Type B pancreatic cell (in vitro differentiated cells): ENCODE measurements at regions not wholly inside any gene's neighbourhood (a gene's known extent, or its start where the extent isn't known, plus 50 kb on each side); places are given as distances from the start of the nearest gene placed in this dataset.

Source experiments
- DNase-seq: peaks from one replicate; pipeline ENCODE4 v3.0.0; 2021; ENCODE audit warnings: mixed read lengths; ENCODE audit not compliant: unreplicated experiment; ENCODE audit errors: extremely low spot score
- H3K27ac Mint-ChIP-seq: 2 replicates; pipeline ENCODE4 v1.8.0; 2021; ENCODE audit warnings: mild to moderate bottlenecking, mixed read lengths
- H3K27me3 Mint-ChIP-seq: 2 replicates; pipeline ENCODE4 v1.8.0; 2021; ENCODE audit warnings: mixed read lengths
- H3K36me3 Mint-ChIP-seq: 2 replicates; pipeline ENCODE4 v1.8.0; 2021; ENCODE audit warnings: mixed read lengths
- H3K4me1 Mint-ChIP-seq: one replicate; pipeline ENCODE4 v1.8.0; 2021; ENCODE audit warnings: mixed read lengths; ENCODE audit not compliant: unreplicated experiment
- H3K4me3 Mint-ChIP-seq: 2 replicates; pipeline ENCODE4 v1.8.0; 2021; ENCODE audit warnings: mild to moderate bottlenecking, mixed read lengths
- H3K9me3 Mint-ChIP-seq: 2 replicates; pipeline ENCODE4 v1.8.0; 2021; ENCODE audit warnings: mixed read lengths
- TF ChIP-seq, protein P1 (sequence below): fragments of 200-600 bp; sonication (generic); conservative IDR thresholded peaks from 2 replicates; pipeline ENCODE4 v1.5.0; 2021; ENCODE audit warnings: antibody characterized with exemption, mild to moderate bottlenecking

DNA sequence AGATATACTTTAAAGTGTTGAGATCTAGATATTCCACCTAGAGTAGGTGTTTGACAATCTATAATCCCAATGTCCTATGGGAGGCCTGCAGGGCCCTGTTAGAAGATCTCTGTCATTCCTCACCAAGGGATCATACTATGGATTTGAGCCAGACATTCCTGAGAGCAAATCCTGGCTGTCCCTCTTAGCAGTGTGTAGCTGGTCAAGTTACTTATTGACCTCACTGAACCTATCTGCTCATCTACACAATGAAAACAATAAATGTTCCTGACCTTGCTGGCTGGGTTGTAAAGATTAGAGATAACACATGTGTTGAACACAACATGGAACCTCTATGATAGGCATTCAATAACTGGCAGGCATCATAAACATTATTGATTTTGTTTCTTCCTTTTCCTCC is 265.6 kb upstream of the ATP11B start:
- H3K36me3 Mint-ChIP-seq: no peaks in the 10 kb centered on the region
- TF ChIP-seq, protein P1, sequence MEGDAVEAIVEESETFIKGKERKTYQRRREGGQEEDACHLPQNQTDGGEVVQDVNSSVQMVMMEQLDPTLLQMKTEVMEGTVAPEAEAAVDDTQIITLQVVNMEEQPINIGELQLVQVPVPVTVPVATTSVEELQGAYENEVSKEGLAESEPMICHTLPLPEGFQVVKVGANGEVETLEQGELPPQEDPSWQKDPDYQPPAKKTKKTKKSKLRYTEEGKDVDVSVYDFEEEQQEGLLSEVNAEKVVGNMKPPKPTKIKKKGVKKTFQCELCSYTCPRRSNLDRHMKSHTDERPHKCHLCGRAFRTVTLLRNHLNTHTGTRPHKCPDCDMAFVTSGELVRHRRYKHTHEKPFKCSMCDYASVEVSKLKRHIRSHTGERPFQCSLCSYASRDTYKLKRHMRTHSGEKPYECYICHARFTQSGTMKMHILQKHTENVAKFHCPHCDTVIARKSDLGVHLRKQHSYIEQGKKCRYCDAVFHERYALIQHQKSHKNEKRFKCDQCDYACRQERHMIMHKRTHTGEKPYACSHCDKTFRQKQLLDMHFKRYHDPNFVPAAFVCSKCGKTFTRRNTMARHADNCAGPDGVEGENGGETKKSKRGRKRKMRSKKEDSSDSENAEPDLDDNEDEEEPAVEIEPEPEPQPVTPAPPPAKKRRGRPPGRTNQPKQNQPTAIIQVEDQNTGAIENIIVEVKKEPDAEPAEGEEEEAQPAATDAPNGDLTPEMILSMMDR: no peak
- no peak overlapping the region for H3K4me3 Mint-ChIP-seq
- H3K27ac Mint-ChIP-seq: no peak overlapping the region
- peaks cover 4% of the 10 kb centered on the region for H3K9me3 Mint-ChIP-seq
- peaks cover 27% of the 10 kb centered on the region for H3K4me1 Mint-ChIP-seq
- DNase-seq: no peak
- no peaks in the 10 kb centered on the region for H3K27me3 Mint-ChIP-seq

DNA sequence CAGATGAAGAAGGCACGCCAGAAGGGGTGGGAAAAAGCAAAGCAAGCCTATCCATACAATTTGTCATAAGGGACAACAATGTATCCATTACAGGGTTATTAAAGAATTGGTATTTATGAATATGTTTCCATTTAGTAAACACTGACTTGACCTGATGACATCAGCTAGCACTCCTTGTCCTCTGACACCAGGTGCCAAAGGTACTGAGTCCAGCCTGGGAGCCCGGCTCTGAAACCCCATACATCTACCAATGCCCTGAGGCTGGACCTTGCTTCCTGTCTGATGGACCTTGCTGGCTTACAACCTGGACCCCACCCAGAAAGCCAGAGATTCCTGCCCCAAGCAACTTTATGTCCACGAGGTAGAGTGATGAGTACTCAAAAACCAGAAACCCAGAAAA is 263.0 kb upstream of the ATP11B start:
- H3K4me3 Mint-ChIP-seq: no peak overlapping the region
- TF ChIP-seq, protein P1: no peak
- H3K36me3 Mint-ChIP-seq: peaks cover 4% of the 10 kb centered on the region
- peaks cover 25% of the 10 kb centered on the region for H3K4me1 Mint-ChIP-seq
- H3K9me3 Mint-ChIP-seq: peaks cover 4% of the 10 kb centered on the region
- H3K27ac Mint-ChIP-seq: no peak overlapping the region
- DNase-seq: no peak
- H3K27me3 Mint-ChIP-seq: no peaks in the 10 kb centered on the region

DNA sequence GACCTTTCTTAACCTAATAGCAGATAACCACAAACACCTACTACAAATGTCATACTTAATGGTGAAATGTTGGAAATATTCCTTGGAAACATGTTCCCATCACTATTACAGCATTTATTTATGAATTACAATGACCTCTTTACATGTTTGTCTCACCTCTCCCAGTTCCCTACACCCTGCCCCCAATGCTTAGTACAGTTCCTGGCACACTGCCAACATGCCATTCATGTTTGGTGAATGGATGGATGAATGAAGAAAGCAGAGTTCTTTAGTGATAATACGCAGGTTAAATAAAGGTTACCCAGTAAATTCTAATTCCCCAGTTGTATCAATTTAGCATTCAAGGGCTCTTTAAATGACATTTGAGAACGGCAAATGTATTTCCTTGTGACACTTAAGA is 259.9 kb upstream of the ATP11B start:
- H3K4me3 Mint-ChIP-seq: no peak overlapping the region
- H3K36me3 Mint-ChIP-seq: peaks cover 7% of the 10 kb centered on the region
- TF ChIP-seq, protein P1: no peak
- peaks cover 4% of the 10 kb centered on the region for H3K9me3 Mint-ChIP-seq
- no peak for DNase-seq
- no peaks in the 10 kb centered on the region for H3K27me3 Mint-ChIP-seq
- no peak overlapping the region for H3K27ac Mint-ChIP-seq
- peaks cover 5% of the 10 kb centered on the region for H3K4me1 Mint-ChIP-seq

DNA sequence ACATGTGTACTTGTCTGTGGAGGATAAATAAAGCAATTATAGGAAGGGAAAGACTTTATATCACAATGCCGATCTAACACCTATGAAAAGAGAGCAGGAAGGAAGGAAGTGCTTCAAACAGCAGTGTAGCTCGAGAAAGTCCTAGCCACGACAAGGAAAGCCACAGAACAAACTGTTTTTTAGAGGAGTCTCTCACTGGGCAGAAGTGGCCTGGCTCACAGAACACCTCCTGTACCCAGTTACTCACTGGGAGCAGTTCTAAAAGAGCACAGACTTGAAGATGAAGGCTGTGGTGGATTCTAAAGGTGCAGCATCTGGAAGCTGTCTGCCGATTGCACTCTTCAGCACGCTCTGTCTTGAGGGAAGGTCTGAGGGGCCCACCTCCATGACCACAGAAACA is 248.8 kb upstream of the ATP11B start:
- Mint-ChIP-seq H3K4me3 (no peak overlapping the region), H3K36me3 (no peaks in the 10 kb centered on the region), H3K27me3 (no peaks in the 10 kb centered on the region), H3K27ac (no peak overlapping the region), H3K9me3 (no peaks in the 10 kb centered on the region), H3K4me1 (no peaks in the 10 kb centered on the region)
- TF ChIP-seq, protein P1: no peak
- DNase-seq: no peak

DNA sequence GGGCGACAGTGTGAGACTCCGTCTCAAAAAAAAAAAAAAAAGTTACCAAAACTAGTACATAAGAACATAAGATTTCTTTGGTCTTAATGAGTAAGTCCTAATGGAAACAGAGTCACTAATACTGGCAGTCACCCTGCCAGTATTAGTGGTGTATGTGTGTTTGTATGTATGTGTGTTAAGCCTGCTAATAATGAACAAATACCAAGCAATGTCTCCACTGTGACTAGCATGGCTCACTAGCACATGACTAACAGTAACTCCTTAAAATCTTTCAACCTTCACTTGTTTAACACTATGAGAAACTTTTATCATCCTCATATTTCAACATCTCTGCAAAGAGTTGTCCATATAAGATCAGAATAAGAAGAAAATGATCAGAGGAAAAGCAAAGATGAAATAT is 231.0 kb upstream of the ATP11B start:
- peaks cover 13% of the 10 kb centered on the region for H3K36me3 Mint-ChIP-seq
- TF ChIP-seq, protein P1: no peak
- H3K27me3 Mint-ChIP-seq: no peaks in the 10 kb centered on the region
- DNase-seq: no peak
- peaks cover 18% of the 10 kb centered on the region for H3K4me1 Mint-ChIP-seq
- peaks cover 19% of the 10 kb centered on the region for H3K9me3 Mint-ChIP-seq
- H3K27ac Mint-ChIP-seq: no peak overlapping the region
- H3K4me3 Mint-ChIP-seq: no peak overlapping the region
